ENCODE measurements at regions not wholly inside any gene's neighbourhood (a gene's known extent, or its start where the extent isn't known, plus 50 kb on each side); places are given as distances from the start of the nearest gene placed in this dataset.

DNA sequence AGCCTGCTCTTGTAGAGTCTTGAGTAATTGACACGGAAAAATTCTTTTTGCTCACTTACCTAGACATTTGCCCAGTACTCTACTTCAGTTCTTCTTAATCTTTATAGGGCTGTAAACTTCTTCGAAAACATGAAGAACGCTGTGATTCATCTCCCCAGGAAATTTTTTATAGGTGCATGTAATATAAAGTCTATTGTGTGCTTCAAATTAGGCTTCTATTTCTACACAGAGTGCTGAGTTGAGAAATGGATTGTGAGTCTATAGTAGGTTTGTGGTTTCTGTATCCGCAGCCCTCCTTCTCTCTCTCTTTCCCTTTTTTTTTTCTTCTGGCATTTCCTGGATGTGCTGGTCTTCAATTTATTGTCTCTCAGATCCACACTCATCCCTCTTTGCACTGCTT is 183.3 kb upstream of the DCBLD2 start:
- Histone ChIP-seq H3K4me1 (peaks cover 4% of the 10 kb centered on the region), H3K27ac (no peak overlapping the region), H3K36me3 (no peaks in the 10 kb centered on the region), H3K4me3 (no peak overlapping the region), H3K27me3 (no peaks in the 10 kb centered on the region), H3K9me3 (no peaks in the 10 kb centered on the region)
- TF ChIP-seq, protein P1, sequence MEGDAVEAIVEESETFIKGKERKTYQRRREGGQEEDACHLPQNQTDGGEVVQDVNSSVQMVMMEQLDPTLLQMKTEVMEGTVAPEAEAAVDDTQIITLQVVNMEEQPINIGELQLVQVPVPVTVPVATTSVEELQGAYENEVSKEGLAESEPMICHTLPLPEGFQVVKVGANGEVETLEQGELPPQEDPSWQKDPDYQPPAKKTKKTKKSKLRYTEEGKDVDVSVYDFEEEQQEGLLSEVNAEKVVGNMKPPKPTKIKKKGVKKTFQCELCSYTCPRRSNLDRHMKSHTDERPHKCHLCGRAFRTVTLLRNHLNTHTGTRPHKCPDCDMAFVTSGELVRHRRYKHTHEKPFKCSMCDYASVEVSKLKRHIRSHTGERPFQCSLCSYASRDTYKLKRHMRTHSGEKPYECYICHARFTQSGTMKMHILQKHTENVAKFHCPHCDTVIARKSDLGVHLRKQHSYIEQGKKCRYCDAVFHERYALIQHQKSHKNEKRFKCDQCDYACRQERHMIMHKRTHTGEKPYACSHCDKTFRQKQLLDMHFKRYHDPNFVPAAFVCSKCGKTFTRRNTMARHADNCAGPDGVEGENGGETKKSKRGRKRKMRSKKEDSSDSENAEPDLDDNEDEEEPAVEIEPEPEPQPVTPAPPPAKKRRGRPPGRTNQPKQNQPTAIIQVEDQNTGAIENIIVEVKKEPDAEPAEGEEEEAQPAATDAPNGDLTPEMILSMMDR (IDR thresholded peaks at IDR 0.05), result no peak
- TF ChIP-seq POLR2A (IDR thresholded peaks at IDR 0.05), result no peak
- TF ChIP-seq POLR2AphosphoS5 (IDR thresholded peaks at IDR 0.05; ENCODE audit: insufficient read depth in 1 of 2, low read depth in 1 of 2), result no peak
- no peak for DNase-seq (ENCODE audit: extremely low spot score in 2 of 2)
- intact Hi-C loops (cut with DNase I), result loop anchor here (10.0 kb wide), 1 partner anchor 660 kb away; no protein-coding TSS in a partner anchor

DNA sequence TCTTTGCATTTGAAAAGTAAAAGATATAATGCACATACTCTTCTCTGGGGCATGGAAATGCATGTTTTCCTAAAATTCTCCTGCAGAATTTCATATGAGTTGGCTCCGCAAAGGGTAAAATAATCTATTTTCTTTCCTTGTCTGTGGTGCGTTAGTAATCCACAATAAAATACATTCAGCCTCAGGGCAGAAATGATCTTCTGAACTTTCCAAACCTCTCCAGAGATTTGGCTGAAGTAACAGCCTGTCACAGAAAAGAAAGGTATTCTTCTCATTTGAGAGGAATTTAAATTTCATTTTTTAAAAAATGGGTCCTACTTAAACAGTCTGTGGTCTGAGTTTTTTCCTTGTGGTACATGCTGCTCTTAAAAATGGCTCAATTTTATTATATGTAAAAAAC is 182.7 kb upstream of the DCBLD2 start:
- DNase-seq (ENCODE audit: extremely low spot score in 2 of 2), result no peak
- Histone ChIP-seq H3K27me3 (no peaks in the 10 kb centered on the region), H3K4me1 (peaks cover 4% of the 10 kb centered on the region), H3K36me3 (no peaks in the 10 kb centered on the region), H3K4me3 (no peak overlapping the region), H3K9me3 (no peaks in the 10 kb centered on the region), H3K27ac (no peak overlapping the region)
- TF ChIP-seq, protein P1 (IDR thresholded peaks at IDR 0.05), result no peak
- TF ChIP-seq POLR2A (IDR thresholded peaks at IDR 0.05), result no peak
- intact Hi-C loops (cut with DNase I), result loop anchor here (10.0 kb wide), 1 partner anchor 659 kb away; no protein-coding TSS in a partner anchor

DNA sequence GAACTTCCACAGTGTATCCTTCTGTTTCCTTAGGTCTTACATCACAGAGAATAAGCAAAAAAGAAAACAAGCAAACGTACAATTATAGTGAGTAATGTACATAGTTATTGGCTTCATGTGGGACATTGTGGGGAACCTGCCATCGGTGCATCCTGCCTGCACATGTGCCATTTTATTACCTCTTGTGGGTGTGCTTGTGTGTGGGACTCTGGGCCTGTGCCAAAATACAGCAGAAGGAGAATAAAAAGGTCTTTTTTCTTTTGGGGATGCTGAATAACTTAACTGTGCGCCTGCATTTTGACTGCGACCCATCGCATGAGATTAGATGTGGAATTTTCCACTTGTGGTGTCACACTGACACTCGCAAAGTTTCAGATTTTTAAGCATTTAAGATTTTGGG is 169.6 kb upstream of the DCBLD2 start:
- no peak for DNase-seq (ENCODE audit: extremely low spot score in 2 of 2)
- Histone ChIP-seq H3K27ac (no peak overlapping the region), H3K9me3 (no peaks in the 10 kb centered on the region), H3K36me3 (no peaks in the 10 kb centered on the region), H3K4me1 (no peaks in the 10 kb centered on the region), H3K27me3 (no peaks in the 10 kb centered on the region), H3K4me3 (no peak overlapping the region)
- TF ChIP-seq POLR2AphosphoS5 (IDR thresholded peaks at IDR 0.05; ENCODE audit: insufficient read depth in 1 of 2, low read depth in 1 of 2) (no peak), POLR2A (IDR thresholded peaks at IDR 0.05) (no peak)
- TF ChIP-seq, protein P1 (IDR thresholded peaks at IDR 0.05), result no peak
- intact Hi-C loops (cut with DNase I), result no loop called here

DNA sequence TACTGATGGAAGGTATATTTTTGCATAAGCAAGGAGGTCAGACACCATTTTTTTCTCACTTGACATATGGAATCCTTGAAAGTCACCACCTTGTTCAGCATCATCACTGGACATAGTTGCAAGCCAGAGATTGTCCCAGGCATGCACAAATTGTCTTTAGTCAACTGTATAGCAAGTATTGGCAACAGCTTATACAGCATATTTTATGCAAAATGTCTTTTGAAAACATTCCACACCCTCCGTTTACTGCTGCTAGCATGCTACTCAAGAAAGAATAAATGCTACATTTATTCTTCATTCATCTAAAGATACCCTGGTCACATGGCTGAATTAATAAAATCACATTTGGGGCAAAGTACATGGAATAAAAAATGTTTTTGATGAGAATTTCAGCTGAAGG is 168.5 kb upstream of the DCBLD2 start:
- no peak for DNase-seq (ENCODE audit: extremely low spot score in 2 of 2)
- Histone ChIP-seq H3K9me3 (no peaks in the 10 kb centered on the region), H3K4me3 (no peak overlapping the region), H3K27ac (no peak overlapping the region), H3K27me3 (no peaks in the 10 kb centered on the region), H3K4me1 (no peaks in the 10 kb centered on the region), H3K36me3 (no peaks in the 10 kb centered on the region)
- TF ChIP-seq, protein P1 (IDR thresholded peaks at IDR 0.05), result no peak
- no peak for TF ChIP-seq POLR2A (IDR thresholded peaks at IDR 0.05)
- TF ChIP-seq POLR2AphosphoS5 (IDR thresholded peaks at IDR 0.05; ENCODE audit: insufficient read depth in 1 of 2, low read depth in 1 of 2), result no peak
- intact Hi-C loops (cut with DNase I), result no loop called here

DNA sequence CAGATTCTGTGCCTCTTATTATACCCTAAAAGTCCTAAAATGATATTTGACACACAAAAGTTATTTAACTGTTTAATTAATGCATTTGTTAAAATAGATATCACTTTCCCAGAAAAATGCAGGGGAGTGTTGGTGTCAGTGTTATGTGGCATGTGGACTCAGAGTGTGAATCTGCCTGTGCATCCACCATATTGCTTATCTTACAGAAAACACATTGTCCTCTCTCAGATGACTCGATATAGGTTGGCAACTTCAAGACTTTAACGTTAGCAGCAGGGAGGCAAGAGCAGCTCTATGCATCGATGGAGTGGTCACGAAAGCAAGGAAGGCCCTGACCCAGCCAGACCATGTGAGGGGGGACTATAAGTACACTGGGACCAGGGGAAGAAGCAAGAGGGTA is 165.4 kb upstream of the DCBLD2 start:
- Histone ChIP-seq H3K9me3 (no peaks in the 10 kb centered on the region), H3K27ac (no peak overlapping the region), H3K4me3 (no peak overlapping the region), H3K4me1 (no peaks in the 10 kb centered on the region), H3K27me3 (no peaks in the 10 kb centered on the region), H3K36me3 (no peaks in the 10 kb centered on the region)
- intact Hi-C loops (cut with DNase I), result no loop called here
- no peak for TF ChIP-seq POLR2A (IDR thresholded peaks at IDR 0.05)
- no peak for TF ChIP-seq POLR2AphosphoS5 (IDR thresholded peaks at IDR 0.05; ENCODE audit: insufficient read depth in 1 of 2, low read depth in 1 of 2)
- TF ChIP-seq, protein P1 (IDR thresholded peaks at IDR 0.05), result no peak
- DNase-seq (ENCODE audit: extremely low spot score in 2 of 2), result no peak
